ENCODE measurements at regions not wholly inside any gene's neighbourhood (a gene's known extent, or its start where the extent isn't known, plus 50 kb on each side); places are given as distances from the start of the nearest gene placed in this dataset.

DNA sequence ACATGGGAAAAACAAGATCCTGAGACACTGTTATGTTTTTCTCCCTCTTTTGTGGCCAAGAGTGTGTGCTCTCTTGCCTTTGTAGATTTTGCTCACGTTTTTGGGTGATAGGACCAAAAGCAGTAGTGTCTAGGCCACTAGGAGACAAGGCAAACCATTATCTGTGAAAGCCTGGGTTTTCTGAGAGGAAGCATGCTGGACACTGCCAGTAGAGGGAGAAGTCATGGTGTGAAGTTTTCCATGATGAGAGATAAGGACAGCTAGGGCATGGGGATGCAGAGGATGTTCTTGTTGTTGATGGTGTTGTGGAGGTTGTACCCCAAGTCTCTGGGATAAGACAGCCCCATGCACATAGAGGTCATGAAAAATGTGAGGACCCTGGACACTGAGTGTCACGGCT is 285.3 kb downstream of the SOX11 start:
- Mint-ChIP-seq H3K4me3 (no peak overlapping the region), H3K27me3 (no peaks in the 10 kb centered on the region), H3K9me3 (ENCODE audit: insufficient read depth) (no peaks in the 10 kb centered on the region), H3K4me1 (no peaks in the 10 kb centered on the region), H3K27ac (no peak overlapping the region)
- H3K4me1 ChIP-seq (ENCODE audit: control insufficient read depth in 2 of 2, insufficient read depth in 2 of 2, low read length in 2 of 2): no peaks in the 10 kb centered on the region
- no peaks in the 10 kb centered on the region for H3K36me3 ChIP-seq (replicated peaks in 1 of 2; ENCODE audit: control extremely low read depth in 1 of 2, control insufficient read depth in 1 of 2, extremely low read depth in 1 of 2, insufficient read depth in 2 of 2, low read length in 1 of 2)
- H3K4me3 ChIP-seq (ENCODE audit: control extremely low read depth in 1 of 5, extremely low read depth in 1 of 5, insufficient read depth in 1 of 5, low read depth in 2 of 5, low read length in 4 of 5): no peak overlapping the region
- peaks cover 0 to 4% (median 0%) of the 10 kb centered on the region in 3 donors for H3K9me3 ChIP-seq (ENCODE audit: control extremely low read depth in 1 of 3, control insufficient read depth in 2 of 3, insufficient read depth in 1 of 3, low read length in 2 of 3)
- H3K79me2 ChIP-seq (ENCODE audit: control insufficient read depth, insufficient read depth, low read length): no peaks in the 10 kb centered on the region
- TF ChIP-seq, protein P1, sequence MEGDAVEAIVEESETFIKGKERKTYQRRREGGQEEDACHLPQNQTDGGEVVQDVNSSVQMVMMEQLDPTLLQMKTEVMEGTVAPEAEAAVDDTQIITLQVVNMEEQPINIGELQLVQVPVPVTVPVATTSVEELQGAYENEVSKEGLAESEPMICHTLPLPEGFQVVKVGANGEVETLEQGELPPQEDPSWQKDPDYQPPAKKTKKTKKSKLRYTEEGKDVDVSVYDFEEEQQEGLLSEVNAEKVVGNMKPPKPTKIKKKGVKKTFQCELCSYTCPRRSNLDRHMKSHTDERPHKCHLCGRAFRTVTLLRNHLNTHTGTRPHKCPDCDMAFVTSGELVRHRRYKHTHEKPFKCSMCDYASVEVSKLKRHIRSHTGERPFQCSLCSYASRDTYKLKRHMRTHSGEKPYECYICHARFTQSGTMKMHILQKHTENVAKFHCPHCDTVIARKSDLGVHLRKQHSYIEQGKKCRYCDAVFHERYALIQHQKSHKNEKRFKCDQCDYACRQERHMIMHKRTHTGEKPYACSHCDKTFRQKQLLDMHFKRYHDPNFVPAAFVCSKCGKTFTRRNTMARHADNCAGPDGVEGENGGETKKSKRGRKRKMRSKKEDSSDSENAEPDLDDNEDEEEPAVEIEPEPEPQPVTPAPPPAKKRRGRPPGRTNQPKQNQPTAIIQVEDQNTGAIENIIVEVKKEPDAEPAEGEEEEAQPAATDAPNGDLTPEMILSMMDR (IDR thresholded peaks at IDR 0.05): no peak
- TF ChIP-seq EZH2 (IDR thresholded peaks at IDR 0.05; ENCODE audit: borderline replicate concordance, insufficient read depth, low read depth, low read length, poor library complexity, severe bottlenecking): no peak
- DNase-seq: no peak
- ChIA-PET POLR2A (no interaction called here), CTCF (no interaction called here)
- H4K20me1 ChIP-seq (ENCODE audit: control insufficient read depth, insufficient read depth, low read length, poor library complexity, severe bottlenecking): no peaks in the 10 kb centered on the region
- no peak overlapping the region for H3K4me2 ChIP-seq (replicated peaks; ENCODE audit: low read depth, low read length, poor library complexity, severe bottlenecking)
- no peak overlapping the region for H3K9ac ChIP-seq (ENCODE audit: low read length)
- H3K27ac ChIP-seq (ENCODE audit: low read length in 2 of 2): no peak overlapping the region
- intact Hi-C loops (cut with micrococcal nuclease): no loop called here
- WGBS (ENCODE audit: insufficient coverage): 38% methylated on average over 2 of the region's 2 CpGs
- ATAC-seq (ENCODE audit: low read depth): no peak
- H3K27me3 ChIP-seq (replicated peaks in 1 of 4; ENCODE audit: control extremely low read depth in 1 of 4, control insufficient read depth in 3 of 4, insufficient read depth in 4 of 4, low read length in 3 of 4): peaks cover 0 to 3% (median 0%) of the 10 kb centered on the region in 4 experiments
- H2AFZ ChIP-seq (ENCODE audit: insufficient read depth, low read depth, low read length, poor library complexity, severe bottlenecking): no peak overlapping the region

DNA sequence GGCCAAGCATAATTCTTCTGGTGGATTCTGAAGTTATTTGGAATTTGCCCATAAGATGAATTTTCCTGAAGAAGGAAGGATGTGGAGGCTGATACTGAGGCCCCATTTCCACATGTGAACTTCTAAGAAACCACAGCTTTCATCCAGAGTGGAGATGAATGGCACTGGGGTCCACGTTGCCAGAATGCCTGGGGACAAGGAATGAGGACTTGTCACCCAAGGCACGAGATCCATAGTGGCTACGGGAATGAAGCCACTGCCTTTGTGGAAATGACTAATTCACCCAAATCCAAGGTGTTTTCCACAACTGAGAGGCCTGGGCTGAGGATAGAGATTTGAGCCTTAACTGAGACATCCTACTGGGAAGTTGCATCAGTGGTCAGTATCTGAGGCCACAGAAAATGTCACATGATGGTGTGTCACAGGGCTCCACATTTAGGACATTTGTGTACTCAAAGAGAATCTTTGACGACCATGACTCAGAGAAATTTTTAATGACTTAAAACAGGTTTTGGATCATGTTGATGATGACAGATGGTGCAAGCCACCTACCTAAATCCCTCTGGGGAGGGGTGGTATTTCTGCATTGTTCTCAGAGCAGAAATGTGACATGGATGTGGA is 286.1 kb downstream of the SOX11 start:
- H3K4me3 Mint-ChIP-seq: no peak overlapping the region
- no peak for TF ChIP-seq EZH2 (IDR thresholded peaks at IDR 0.05; ENCODE audit: borderline replicate concordance, insufficient read depth, low read depth, low read length, poor library complexity, severe bottlenecking)
- TF ChIP-seq, protein P1 (IDR thresholded peaks at IDR 0.05): no peak
- no peaks in the 10 kb centered on the region for H4K20me1 ChIP-seq (ENCODE audit: control insufficient read depth, insufficient read depth, low read length, poor library complexity, severe bottlenecking)
- no peaks in the 10 kb centered on the region for H3K79me2 ChIP-seq (ENCODE audit: control insufficient read depth, insufficient read depth, low read length)
- no peak overlapping the region for H3K27ac ChIP-seq (ENCODE audit: low read length in 2 of 2)
- no peak overlapping the region for H3K27ac Mint-ChIP-seq
- ChIA-PET CTCF (no interaction called here), POLR2A (no interaction called here)
- H2AFZ ChIP-seq (ENCODE audit: insufficient read depth, low read depth, low read length, poor library complexity, severe bottlenecking): no peak overlapping the region
- WGBS (ENCODE audit: insufficient coverage): 80% methylated on average over 1 of the region's 4 CpGs
- no peaks in the 10 kb centered on the region for H3K4me1 Mint-ChIP-seq
- no peak overlapping the region for H3K9ac ChIP-seq (ENCODE audit: low read length)
- no peak overlapping the region for H3K4me2 ChIP-seq (replicated peaks; ENCODE audit: low read depth, low read length, poor library complexity, severe bottlenecking)
- DNase-seq (no peak), ATAC-seq (ENCODE audit: low read depth) (no peak)
- intact Hi-C loops (cut with micrococcal nuclease): no loop called here
- H3K9me3 ChIP-seq (ENCODE audit: control extremely low read depth in 1 of 3, control insufficient read depth in 2 of 3, insufficient read depth in 1 of 3, low read length in 2 of 3): peaks cover 0 to 7% (median 0%) of the 10 kb centered on the region in 3 donors
- no peak overlapping the region for H3K4me3 ChIP-seq (ENCODE audit: control extremely low read depth in 1 of 5, extremely low read depth in 1 of 5, insufficient read depth in 1 of 5, low read depth in 2 of 5, low read length in 4 of 5)
- no peaks in the 10 kb centered on the region for H3K4me1 ChIP-seq (ENCODE audit: control insufficient read depth in 2 of 2, insufficient read depth in 2 of 2, low read length in 2 of 2)
- H3K27me3 Mint-ChIP-seq: no peaks in the 10 kb centered on the region
- peaks cover 0 to 3% (median 0%) of the 10 kb centered on the region in 4 experiments for H3K27me3 ChIP-seq (replicated peaks in 1 of 4; ENCODE audit: control extremely low read depth in 1 of 4, control insufficient read depth in 3 of 4, insufficient read depth in 4 of 4, low read length in 3 of 4)
- H3K9me3 Mint-ChIP-seq (ENCODE audit: insufficient read depth): no peaks in the 10 kb centered on the region
- H3K36me3 ChIP-seq (replicated peaks in 1 of 2; ENCODE audit: control extremely low read depth in 1 of 2, control insufficient read depth in 1 of 2, extremely low read depth in 1 of 2, insufficient read depth in 2 of 2, low read length in 1 of 2): no peaks in the 10 kb centered on the region

Measured in B cell (primary cell).